HL-60 (cell line): ENCODE measurements at regions not wholly inside any gene's neighbourhood (a gene's known extent, or its start where the extent isn't known, plus 50 kb on each side); places are given as distances from the start of the nearest gene placed in this dataset.

ENCODE experiments used
- DNase-seq, 2 experiments: peaks; one replicate each; pipeline ENCODE4 v3.0.0-alpha.2; 2010 to 2020; ENCODE audit warnings: low read depth in 1 of 2, low spot score in 1 of 2
- H3K27ac ChIP-seq: fragments of 250-450 bp; sonication (Bioruptor Pico); replicated peaks from 2 replicates; pipeline ENCODE4 v1.5.1; 2020; ENCODE audit warnings: mild to moderate bottlenecking, moderate library complexity
- H3K27me3 ChIP-seq: fragments of 250-450 bp; sonication (Bioruptor Pico); 2 replicates; pipeline ENCODE4 v1.5.1; 2021; ENCODE audit warnings: mild to moderate bottlenecking, moderate library complexity; ENCODE audit not compliant: insufficient read depth, poor library complexity, severe bottlenecking
- H3K4me3 ChIP-seq: replicated peaks from 2 replicates; pipeline ENCODE4 v1.5.1; 2011; ENCODE audit warnings: mild to moderate bottlenecking, control low read depth, low read length; ENCODE audit not compliant: insufficient read depth
- CTCF ChIP-seq: IDR thresholded peaks from one replicate; pipeline ENCODE4 v1.5.1; 2011; ENCODE audit warnings: low read length, control low read depth, inconsistent platforms; ENCODE audit not compliant: insufficient read depth
- GABPA ChIP-seq: IDR thresholded peaks from 2 replicates; pipeline ENCODE4 v1.6.1; 2012; ENCODE audit warnings: low read depth
- POLR2AphosphoS5 ChIP-seq: IDR thresholded peaks from 2 replicates; pipeline ENCODE4 v1.6.1; 2012; ENCODE audit warnings: low read depth
- REST ChIP-seq: IDR thresholded peaks from 2 replicates; pipeline ENCODE4 v1.6.1; 2012; ENCODE audit warnings: low read depth; ENCODE audit not compliant: insufficient replicate concordance
- SPI1 ChIP-seq: IDR thresholded peaks from 2 replicates; pipeline ENCODE4 v1.6.1; 2012; ENCODE audit warnings: low read depth, mild to moderate bottlenecking, borderline replicate concordance

DNA sequence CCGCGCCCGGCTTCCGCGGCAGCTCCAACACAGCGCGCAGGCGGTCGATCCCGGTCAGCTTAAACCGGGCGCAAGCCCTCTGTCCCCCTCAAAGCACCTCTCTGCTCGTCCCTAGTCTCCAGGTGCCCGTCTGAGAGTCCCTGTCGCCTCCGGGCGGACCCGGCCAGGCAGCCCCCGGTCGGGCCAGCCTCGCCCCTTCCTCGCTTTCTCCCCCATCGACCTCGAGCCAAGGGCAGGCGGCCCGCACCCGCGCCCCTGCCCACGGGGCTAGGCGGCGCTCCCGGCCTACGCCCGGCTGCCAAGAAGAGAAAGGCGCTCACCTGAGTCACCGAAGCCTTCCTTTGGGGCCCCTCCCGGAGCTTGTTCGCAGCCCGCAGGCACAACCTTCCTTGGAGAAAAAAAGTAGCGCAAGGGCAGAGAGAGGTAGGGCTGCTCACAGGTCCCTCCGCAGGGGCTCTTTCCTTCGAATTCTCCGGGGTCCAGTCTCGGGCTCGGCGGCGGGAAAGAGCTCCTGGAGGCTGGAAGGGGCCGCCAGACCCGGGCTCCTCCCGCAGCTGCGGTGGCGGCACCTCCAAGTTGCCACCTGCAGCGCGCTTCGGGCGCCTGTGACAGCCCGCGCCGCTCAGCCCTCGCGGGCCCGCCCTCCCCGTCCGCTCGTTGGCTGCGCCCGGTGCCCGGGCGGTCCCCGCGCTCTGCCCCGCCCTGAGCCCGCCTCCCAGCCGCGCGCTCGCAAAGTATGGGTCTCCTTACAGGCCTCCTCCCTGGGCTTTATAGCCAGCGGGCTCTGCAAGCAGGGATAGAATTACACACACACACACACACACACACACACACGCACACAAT lies 86.5 kb upstream of the EPB41L3 start:
- Histone ChIP-seq H3K27me3 (peaks cover 50% of the 10 kb centered on the region), H3K27ac (no peak overlapping the region), H3K4me3 (peak overlapping the region; percentile 58)
- peak in 1 of 2 experiments; percentile 44 for DNase-seq
- TF ChIP-seq CTCF (no peak), POLR2AphosphoS5 (no peak), REST (no peak), SPI1 (no peak), GABPA (no peak)

- Histone ChIP-seq H3K27ac (no peak overlapping the region), H3K27me3 (peaks cover 57% of the 10 kb centered on the region), H3K4me3 (peak overlapping the region; percentile 58)
- no peak for DNase-seq
- no peak for TF ChIP-seq SPI1
- no peak for TF ChIP-seq CTCF
- TF ChIP-seq REST = no peak
- no peak for TF ChIP-seq POLR2AphosphoS5
- no peak for TF ChIP-seq GABPA
Observed at GRCh38 chr18:5628512-5629255, 84.9 kb upstream of the EPB41L3 start.

- TF ChIP-seq POLR2AphosphoS5 (no peak), GABPA (no peak)
- peaks cover 57% of the 10 kb centered on the region for H3K27me3 ChIP-seq
- peak overlapping the region; percentile 58 for H3K4me3 ChIP-seq
- no peak for DNase-seq
- H3K27ac ChIP-seq = no peak overlapping the region
Observed at GRCh38 chr18:5627776-5628511, 84.1 kb upstream of the EPB41L3 start.
